Adipocyte (in vitro differentiated cells): ENCODE measurements at regions not wholly inside any gene's neighbourhood (a gene's known extent, or its start where the extent isn't known, plus 50 kb on each side); places are given as distances from the start of the nearest gene placed in this dataset.

Source experiments
- DNase-seq: peaks from one replicate; pipeline ENCODE4 v3.0.0-alpha.2; 2015; ENCODE audit warnings: low read depth
- H3K27me3 ChIP-seq: replicated peaks from 2 replicates; pipeline ENCODE4 v1.7.0; 2013; ENCODE audit warnings: mild to moderate bottlenecking, low read length, moderate library complexity; ENCODE audit not compliant: control insufficient read depth, insufficient read depth
- H3K36me3 ChIP-seq: 2 replicates; pipeline ENCODE4 v1.7.0; 2013; ENCODE audit warnings: low read length, mild to moderate bottlenecking, moderate library complexity; ENCODE audit not compliant: control insufficient read depth, insufficient read depth, severe bottlenecking
- H3K4me1 ChIP-seq: 2 replicates; pipeline ENCODE4 v1.7.0; 2013; ENCODE audit warnings: mild to moderate bottlenecking, low read length, moderate library complexity; ENCODE audit not compliant: control insufficient read depth, insufficient read depth
- H3K4me3 ChIP-seq: 2 replicates; pipeline ENCODE4 v1.7.0; 2013; ENCODE audit warnings: mild to moderate bottlenecking, low read length, moderate library complexity
- H3K9ac ChIP-seq: 2 replicates; pipeline ENCODE4 v1.7.0; 2013; ENCODE audit warnings: mild to moderate bottlenecking, low read length, moderate library complexity
- H3K9me3 ChIP-seq: 2 replicates; pipeline ENCODE4 v1.7.0; 2013; ENCODE audit warnings: mild to moderate bottlenecking, low read length, moderate library complexity; ENCODE audit not compliant: control insufficient read depth

DNA sequence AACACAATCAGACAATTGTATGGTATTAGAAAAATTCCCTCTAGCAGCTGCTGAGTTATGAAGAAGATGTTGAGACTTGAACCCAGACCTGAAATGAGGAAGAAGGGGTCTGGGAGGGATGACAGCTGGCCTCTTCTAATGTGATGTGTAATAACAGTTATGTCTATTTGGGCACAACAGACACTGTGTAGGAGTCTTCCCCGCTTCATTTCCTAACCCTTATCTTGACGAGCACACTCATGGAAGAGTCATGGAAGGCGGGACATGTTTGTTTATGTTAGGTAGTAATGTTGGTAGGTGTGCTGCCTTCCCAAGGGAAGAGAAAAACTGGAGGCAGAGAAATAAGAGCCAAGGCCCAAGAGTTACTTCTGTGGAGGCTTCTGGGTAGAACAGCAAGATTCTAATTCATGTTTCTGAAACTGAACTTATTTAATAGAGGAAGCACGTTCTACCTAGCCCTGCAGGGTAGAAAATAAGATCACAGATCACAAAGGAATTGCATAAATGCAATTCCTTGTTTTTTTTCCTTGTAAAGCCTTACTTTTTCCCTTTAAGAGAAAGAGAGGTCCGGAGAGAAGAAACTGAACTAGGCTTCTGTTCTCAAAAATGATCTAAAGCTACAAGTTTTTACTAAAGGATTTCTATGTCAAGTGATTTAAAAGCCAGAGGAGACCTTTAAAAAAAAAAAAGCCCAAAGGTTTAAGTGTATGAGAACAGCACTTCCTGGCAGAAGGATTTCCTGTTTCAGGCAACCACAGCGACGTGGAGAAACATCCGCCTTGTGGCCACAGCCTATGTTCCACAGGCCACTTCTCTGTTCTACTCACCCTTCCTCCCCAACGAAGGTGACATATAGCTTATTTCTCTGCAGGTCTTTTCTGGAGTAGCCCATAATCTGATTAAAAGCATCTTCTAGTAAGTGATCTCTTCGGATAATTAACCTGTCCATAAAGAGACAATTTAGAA is 68.5 kb upstream of the STK17B start:
- Histone ChIP-seq H3K27me3 (no peaks in the 10 kb centered on the region), H3K4me3 (no peak overlapping the region), H3K9ac (no peak overlapping the region), H3K36me3 (no peaks in the 10 kb centered on the region), H3K9me3 (no peaks in the 10 kb centered on the region), H3K4me1 (peaks cover 5% of the 10 kb centered on the region)
- no peak for DNase-seq

DNA sequence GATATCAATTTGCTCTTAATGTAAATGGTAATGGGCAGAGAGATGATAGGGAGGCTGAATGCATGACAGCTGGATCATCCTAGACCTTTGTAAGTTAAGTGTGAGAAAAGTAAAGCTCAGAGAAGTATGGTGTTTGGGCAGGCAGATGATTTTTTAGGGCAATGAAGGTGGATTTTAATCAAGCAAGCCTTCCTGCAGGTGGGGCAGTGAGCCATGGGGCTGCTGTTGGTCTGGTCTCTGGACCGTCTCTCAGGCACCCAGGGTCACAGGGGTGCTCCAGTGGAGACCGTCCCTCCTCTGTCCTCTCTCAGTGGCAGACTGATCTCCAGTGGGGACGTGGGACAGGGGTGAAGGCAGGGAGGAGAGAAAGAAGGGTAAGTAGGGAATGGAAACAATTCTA is 69.8 kb upstream of the STK17B start:
- Histone ChIP-seq H3K9ac (no peak overlapping the region), H3K4me1 (peaks cover 18% of the 10 kb centered on the region), H3K36me3 (no peaks in the 10 kb centered on the region), H3K4me3 (no peak overlapping the region), H3K27me3 (no peaks in the 10 kb centered on the region), H3K9me3 (no peaks in the 10 kb centered on the region)
- no peak for DNase-seq

DNA sequence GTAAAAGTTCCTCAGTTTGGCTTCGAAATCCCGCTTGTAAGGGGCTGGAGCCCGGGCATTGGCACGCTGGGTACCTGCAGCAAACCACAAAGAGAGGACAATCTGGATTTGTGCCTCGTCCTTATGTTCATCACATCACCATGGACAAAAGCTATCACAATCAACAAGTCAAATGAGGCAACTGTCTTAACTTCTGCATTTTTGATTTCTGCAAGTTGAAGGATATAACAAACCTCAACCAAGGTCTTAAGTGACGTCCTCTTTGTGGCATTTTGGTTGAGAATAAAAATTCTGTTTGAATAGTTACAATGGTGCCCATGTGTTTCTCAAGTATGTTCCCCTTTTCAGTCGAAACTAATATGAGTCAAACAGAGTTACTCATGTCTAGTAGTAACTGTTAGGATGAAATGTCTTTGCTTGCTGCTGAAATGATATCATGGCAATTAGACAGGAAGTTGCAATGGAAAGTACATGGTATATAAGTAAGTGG is 70.8 kb upstream of the STK17B start:
- Histone ChIP-seq H3K36me3 (no peaks in the 10 kb centered on the region), H3K4me1 (peaks cover 22% of the 10 kb centered on the region), H3K27me3 (no peaks in the 10 kb centered on the region), H3K4me3 (no peak overlapping the region), H3K9ac (no peak overlapping the region), H3K9me3 (no peaks in the 10 kb centered on the region)
- no peak for DNase-seq

DNA sequence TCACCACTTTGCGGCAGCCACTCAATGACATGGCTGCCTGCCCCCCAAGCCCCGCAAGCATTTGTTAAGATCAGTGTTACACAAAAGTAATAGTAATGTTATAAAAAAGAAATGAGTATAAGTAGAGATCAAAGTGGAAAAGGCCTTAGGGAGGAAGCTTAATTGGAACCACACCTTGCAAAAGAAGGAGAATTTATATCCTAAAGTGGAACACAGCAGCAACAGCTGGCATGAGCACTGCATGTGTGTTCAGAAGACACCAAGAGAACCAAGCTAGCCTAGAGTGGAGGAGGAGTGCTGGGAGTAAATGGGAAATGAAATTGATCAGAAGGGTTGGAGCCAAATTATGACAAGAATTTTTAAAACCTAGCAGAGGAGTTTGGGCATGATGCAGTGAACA is 73.1 kb upstream of the STK17B start:
- H3K27me3 ChIP-seq, result no peaks in the 10 kb centered on the region
- no peaks in the 10 kb centered on the region for H3K36me3 ChIP-seq

DNA sequence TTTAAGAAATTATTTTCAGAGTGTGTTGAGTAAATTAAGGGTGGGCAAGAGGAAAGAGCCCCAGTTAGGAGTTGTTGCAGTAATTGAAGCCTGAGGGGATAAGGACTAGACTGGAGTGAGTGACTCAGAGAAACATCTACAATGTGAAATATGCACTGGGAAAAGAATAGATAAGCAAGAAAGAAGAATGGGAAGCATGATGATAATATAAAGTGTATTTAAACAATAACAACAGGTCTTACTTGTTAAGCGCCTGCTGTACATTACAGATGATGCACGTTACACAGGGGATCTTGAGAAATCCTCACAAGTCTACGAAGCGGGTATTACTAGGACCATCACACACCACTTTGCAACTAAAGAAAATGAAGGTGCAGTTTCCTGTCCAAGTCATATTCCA is 73.6 kb upstream of the STK17B start:
- Histone ChIP-seq H3K4me3 (no peak overlapping the region), H3K9me3 (no peaks in the 10 kb centered on the region), H3K36me3 (no peaks in the 10 kb centered on the region), H3K9ac (no peak overlapping the region), H3K27me3 (no peaks in the 10 kb centered on the region), H3K4me1 (peaks cover 47% of the 10 kb centered on the region)
- DNase-seq, result peak; percentile 74

More for the DNA sequence above, 73.1 kb upstream of the STK17B start:
- peak; percentile 48 for DNase-seq
- no peak overlapping the region for H3K9ac ChIP-seq
- peaks cover 42% of the 10 kb centered on the region for H3K4me1 ChIP-seq
- H3K9me3 ChIP-seq, result no peaks in the 10 kb centered on the region
- no peak overlapping the region for H3K4me3 ChIP-seq

DNA sequence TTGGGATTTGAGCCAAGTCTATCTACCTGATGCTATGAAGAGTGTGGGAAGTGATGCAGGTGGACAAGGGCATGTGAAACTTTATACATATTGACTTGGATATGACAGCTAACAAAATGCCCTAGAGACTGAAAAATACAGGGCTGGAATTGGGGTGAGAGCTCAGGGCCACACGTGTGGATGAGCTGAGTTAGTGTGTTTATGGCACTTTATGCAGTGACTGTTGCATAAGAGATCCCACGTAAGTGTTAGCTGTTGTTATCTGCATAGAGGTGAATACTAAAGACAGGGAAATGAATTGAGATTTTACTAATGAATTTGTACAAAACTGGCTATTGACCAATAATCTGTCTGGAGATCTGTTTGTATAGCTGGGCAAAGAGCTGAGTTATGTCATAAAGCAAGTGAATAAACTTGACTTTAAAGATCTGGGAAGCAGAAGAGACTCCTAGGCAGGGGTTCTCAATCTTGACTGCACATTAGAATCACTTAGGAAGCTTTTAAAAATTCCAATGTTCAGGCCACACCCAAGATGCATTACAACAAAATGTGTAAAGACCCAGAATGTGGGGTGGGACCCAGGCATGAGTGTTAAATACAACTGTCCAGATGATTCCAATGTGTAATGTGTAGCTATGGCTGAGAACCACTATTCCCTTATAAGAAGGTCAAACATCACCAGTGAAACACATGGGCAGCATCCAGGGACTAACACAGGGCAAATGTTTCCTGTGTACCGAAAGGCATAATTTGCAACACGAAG is 74.2 kb upstream of the STK17B start:
- no peak overlapping the region for H3K9ac ChIP-seq
- no peaks in the 10 kb centered on the region for H3K9me3 ChIP-seq
- no peaks in the 10 kb centered on the region for H3K36me3 ChIP-seq
- H3K4me3 ChIP-seq, result no peak overlapping the region
- H3K27me3 ChIP-seq, result no peaks in the 10 kb centered on the region
- no peak for DNase-seq
- H3K4me1 ChIP-seq, result peaks cover 48% of the 10 kb centered on the region

DNA sequence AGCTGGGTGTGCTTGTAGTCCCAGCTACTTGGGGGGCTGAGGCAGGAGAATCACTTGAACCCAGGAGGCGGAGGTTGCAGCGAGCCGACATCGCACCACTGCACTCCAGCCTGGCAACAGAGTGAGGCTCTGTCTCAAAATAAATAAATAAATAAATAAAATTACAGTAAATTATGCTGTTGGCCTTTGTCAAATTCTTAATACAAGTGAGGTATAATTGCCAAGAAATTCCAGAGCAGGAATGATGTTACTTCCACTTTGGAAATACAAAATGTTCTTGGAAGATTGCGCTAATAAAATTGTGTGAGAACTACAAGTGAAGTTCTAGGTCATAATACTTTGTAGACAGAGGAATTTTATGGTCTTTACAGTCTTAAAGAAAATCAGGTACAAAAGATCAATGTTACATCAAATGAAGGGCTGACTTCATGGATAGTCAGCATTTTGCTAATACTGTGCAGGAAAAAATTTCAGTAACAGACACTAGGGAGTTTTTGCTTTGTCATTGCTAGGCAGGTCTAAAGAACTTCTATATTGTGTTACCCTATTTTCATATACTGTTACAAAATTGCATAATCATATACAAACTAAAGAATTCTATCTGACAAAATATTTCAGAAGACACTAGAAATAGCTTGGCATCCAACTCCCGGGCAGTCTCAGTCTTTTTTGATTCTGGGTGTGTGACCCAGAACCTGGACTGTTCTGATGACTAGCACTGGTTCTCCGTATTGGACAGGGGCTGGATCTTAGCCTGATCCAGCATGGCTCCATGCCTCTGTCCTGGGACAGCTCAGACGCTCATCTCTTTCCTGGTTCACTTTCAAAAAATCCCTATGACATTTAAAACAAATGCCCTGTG is 76.0 kb upstream of the STK17B start:
- H3K36me3 ChIP-seq, result no peaks in the 10 kb centered on the region
- H3K9me3 ChIP-seq, result no peaks in the 10 kb centered on the region
- peaks cover 48% of the 10 kb centered on the region for H3K4me1 ChIP-seq
- H3K9ac ChIP-seq, result peak overlapping the region; percentile 50
- DNase-seq, result peak; percentile 63
- H3K27me3 ChIP-seq, result no peaks in the 10 kb centered on the region
- H3K4me3 ChIP-seq, result peak overlapping the region; percentile 46

DNA sequence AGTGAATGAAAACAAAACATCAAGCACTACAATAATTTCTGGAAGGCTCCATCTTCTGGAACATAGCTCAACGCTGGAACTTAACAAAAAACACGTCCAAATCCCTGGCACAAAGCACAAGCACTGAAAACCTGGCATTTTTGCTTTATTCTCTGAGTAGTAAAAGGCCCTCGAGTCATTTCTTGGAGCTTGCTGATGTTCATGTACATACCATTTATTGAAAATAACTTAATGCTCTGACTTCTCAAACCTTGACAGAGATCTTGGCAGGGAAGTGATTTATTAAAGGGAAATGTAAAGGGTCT is 76.5 kb upstream of the STK17B start:
- peak; percentile 52 for DNase-seq

DNA sequence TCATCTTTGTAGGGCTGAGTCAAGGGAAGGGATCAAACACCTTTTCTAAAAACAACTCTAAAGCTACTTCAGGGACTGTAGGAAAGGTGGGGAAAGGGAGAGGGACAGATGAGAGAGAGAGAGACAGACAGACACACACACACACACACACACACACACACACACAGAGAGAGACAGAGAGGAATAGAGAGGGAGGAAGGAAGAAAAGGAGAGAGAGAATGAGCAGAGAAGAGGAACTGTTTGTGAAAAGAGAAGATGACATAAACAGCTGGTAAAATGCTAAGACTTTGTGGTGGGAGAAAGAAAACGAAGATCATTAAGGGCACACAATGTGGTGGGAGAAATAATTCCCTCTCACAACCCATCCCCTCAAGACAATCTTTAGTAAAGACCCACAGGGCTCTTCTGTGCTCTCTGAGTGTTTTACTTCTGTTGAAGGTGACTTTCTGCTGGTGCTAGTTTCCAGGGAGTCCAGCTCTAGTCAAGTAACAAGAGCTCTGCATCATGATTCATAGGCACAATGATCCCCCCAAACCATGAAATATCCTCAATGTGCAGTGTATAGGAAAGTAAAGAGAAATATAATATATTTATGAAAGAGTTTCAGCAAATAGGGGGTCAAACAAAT is 77.2 kb upstream of the STK17B start:
- H3K9me3 ChIP-seq, result no peaks in the 10 kb centered on the region
- no peaks in the 10 kb centered on the region for H3K36me3 ChIP-seq
- no peak overlapping the region for H3K4me3 ChIP-seq
- DNase-seq, result no peak
- peak overlapping the region; percentile 50 for H3K9ac ChIP-seq
- H3K4me1 ChIP-seq, result peaks cover 55% of the 10 kb centered on the region
- H3K27me3 ChIP-seq, result no peaks in the 10 kb centered on the region

More for the DNA sequence above, 76.5 kb upstream of the STK17B start:
- peak overlapping the region; percentile 46 for H3K4me3 ChIP-seq
- H3K9ac ChIP-seq, result peak overlapping the region; percentile 50
- no peaks in the 10 kb centered on the region for H3K27me3 ChIP-seq
- no peaks in the 10 kb centered on the region for H3K9me3 ChIP-seq
- H3K36me3 ChIP-seq, result no peaks in the 10 kb centered on the region
- H3K4me1 ChIP-seq, result peaks cover 52% of the 10 kb centered on the region

DNA sequence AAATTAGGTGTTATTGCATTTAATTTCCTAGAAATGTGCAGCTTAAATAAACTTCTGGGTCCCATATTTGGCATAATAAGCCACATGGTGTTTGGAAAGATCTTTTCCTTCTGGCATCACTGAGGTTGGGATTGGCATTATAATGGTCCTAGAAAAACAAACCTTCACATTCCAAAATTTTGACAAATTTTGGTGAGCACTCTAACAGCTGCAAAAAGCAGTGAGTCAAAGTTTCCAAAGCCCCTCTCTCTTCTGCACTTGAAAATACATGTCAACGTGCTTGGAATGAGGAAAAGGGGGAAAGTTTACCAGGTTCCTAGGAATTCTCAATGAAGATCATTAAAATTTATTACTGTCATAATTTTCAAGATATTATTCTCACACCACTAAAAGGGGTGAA is 77.8 kb upstream of the STK17B start:
- Histone ChIP-seq H3K4me3 (no peak overlapping the region), H3K9ac (no peak overlapping the region), H3K36me3 (no peaks in the 10 kb centered on the region), H3K27me3 (no peaks in the 10 kb centered on the region), H3K9me3 (no peaks in the 10 kb centered on the region), H3K4me1 (peaks cover 55% of the 10 kb centered on the region)
- peak; percentile 61 for DNase-seq
